SJSA1 (cell line): ENCODE measurements at regions not wholly inside any gene's neighbourhood (a gene's known extent, or its start where the extent isn't known, plus 50 kb on each side); places are given as distances from the start of the nearest gene placed in this dataset.
"Not testable (repeated sequence)": the region's sequence is repeated elsewhere in the genome, so short reads cannot be mapped to it uniquely, and the experiment has no call there.

Experiments used
- DNase-seq, 2 experiments: peaks; one replicate each; pipeline ENCODE4 v3.0.0-alpha.2; 2015 to 2020; ENCODE audit warnings: low spot score in 2 of 2, low read depth in 1 of 2
- H3K27ac ChIP-seq: fragments of 250-450 bp; sonication (Bioruptor Pico); 2 replicates; pipeline ENCODE4 v1.5.1; 2020; ENCODE audit warnings: mild to moderate bottlenecking, moderate library complexity
- H3K27me3 ChIP-seq: fragments of 250-450 bp; sonication (Bioruptor Pico); replicated peaks from 2 replicates; pipeline ENCODE4 v1.5.1; 2020; ENCODE audit warnings: mild to moderate bottlenecking, moderate library complexity
- H3K36me3 ChIP-seq: fragments of 250-450 bp; sonication (Bioruptor Pico); 2 replicates; pipeline ENCODE4 v1.5.1; 2020; ENCODE audit warnings: mild to moderate bottlenecking
- H3K4me1 ChIP-seq: fragments of 250-450 bp; sonication (Bioruptor Pico); replicated peaks from 2 replicates; pipeline ENCODE4 v1.6.1; 2021; ENCODE audit warnings: mild to moderate bottlenecking
- H3K4me3 ChIP-seq: fragments of 250-450 bp; sonication (Bioruptor Pico); 2 replicates; pipeline ENCODE4 v1.5.1; 2020; ENCODE audit warnings: mild to moderate bottlenecking
- H3K9me3 ChIP-seq: fragments of 250-450 bp; sonication (Bioruptor Pico); replicated peaks from 2 replicates; pipeline ENCODE4 v1.5.1; 2020; ENCODE audit warnings: mild to moderate bottlenecking

DNA sequence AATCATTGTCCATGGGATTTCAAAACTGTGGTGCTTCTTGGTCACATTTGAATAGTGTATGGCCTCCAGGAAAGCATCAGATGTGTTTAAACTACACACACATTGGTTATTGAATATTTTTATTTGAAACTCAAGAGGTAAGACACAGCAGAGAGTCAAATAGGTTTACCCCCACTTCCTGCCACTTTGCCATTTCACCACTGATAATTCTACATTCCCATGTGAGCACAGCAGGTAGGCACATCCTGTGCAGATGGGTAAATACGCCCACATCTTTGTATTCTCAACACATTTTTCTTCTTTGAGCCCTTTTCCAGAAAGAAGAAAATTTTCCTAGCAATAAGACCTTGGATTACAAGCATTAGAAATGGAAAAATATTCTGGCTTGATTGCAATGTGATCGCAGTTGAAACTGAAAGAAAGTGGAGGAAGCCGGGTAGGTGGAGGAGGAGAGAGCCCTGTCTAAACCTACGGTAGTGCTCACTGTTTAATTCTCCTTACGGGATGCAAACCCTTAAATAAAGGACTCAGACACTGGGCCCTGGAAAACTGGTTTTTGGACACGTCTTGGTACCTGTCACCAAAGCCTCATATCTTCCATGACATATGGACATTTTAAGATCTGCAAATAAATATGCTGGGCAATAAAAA, 167.7 kb downstream of the COG6 start:
- no peak overlapping the region for H3K27ac ChIP-seq
- H3K4me1 ChIP-seq = no peaks in the 10 kb centered on the region
- no peak overlapping the region for H3K4me3 ChIP-seq
- no peaks in the 10 kb centered on the region for H3K27me3 ChIP-seq
- no peaks in the 10 kb centered on the region for H3K36me3 ChIP-seq
- no peak for DNase-seq
- no peaks in the 10 kb centered on the region for H3K9me3 ChIP-seq

DNA sequence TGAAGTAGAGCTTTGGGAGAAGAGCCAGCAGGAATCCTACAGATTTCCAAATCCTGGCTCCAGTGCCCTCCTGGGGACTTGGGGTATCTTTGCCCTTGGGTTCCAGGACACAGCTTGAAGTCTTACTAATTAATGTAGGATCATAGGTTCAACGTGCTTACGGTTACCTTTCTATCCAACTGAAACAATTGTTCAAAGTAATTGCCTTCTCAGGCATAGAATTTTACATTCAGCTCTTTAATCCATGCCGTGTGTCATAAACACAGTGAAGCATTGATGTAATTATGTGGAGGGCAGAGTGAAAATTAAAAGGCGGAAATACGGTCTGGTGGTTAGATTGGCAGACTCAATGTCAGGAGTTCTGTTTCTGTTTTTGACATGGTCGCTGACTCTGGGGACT, 170.4 kb downstream of the COG6 start:
- no peaks in the 10 kb centered on the region for H3K9me3 ChIP-seq
- no peak for DNase-seq
- no peaks in the 10 kb centered on the region for H3K27me3 ChIP-seq
- H3K27ac ChIP-seq = no peak overlapping the region
- H3K4me1 ChIP-seq = no peaks in the 10 kb centered on the region
- H3K36me3 ChIP-seq = no peaks in the 10 kb centered on the region
- no peak overlapping the region for H3K4me3 ChIP-seq

DNA sequence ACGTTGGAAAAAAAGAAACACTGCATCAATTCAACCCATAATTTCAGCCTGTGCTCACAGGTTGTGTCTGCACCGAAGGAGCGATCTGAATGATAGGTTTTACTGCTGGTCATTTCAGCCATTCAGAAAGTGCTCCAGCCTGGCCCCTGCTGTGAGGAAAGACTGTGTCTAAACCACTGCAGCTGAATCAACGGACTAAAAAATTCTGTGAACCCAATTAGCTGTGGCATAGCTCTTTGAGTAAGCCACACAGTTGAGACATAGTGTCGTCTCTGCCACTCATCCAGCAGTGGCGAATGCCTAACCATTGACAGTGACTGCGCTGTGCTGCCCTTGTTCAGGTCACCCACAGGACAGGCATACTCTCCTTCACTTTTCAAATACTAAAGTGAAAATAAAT, 179.8 kb downstream of the COG6 start:
- Histone ChIP-seq H3K36me3 (no peaks in the 10 kb centered on the region), H3K4me1 (no peaks in the 10 kb centered on the region), H3K9me3 (no peaks in the 10 kb centered on the region), H3K27ac (no peak overlapping the region), H3K4me3 (no peak overlapping the region), H3K27me3 (no peaks in the 10 kb centered on the region)
- no peak for DNase-seq

DNA sequence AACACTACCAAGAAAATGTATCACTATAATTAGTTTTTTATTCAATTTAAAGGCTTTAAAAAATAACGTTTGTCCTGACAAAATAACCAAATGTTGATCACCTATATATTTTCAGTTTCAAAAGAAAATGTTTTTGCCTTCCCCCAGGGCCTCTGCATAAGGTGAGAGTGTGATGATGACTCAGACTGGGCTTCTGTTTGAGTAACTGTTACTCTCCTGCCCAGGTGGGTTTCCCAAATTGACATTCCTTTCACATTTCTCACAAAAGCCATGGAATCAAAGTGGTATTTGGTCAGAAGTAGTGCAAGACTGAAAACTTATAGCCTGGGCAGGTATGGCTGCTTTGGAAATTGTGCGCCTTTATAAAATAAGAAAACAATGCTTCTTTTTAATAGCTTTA, 180.6 kb downstream of the COG6 start:
- Histone ChIP-seq H3K27ac (no peak overlapping the region), H3K27me3 (no peaks in the 10 kb centered on the region), H3K4me3 (no peak overlapping the region), H3K9me3 (no peaks in the 10 kb centered on the region), H3K4me1 (no peaks in the 10 kb centered on the region), H3K36me3 (no peaks in the 10 kb centered on the region)
- no peak for DNase-seq

DNA sequence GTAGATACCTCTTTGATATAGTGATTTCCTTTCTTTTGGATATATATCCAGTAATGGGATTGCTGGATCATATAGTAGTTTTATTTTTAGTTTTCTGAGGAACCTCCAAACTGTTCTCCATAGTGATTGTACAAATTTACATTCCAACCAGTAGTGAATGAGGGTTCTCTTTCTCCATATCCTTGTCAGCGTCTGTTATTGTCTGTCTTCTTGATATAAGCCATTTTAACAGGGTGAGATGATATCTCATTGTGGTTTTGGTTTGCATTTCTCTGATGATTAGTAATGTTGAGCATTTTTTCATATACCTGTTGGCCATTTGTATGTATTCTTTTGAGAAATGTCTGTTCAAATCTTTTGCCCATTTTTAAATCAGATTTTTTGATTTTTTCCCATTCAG, 182.4 kb downstream of the COG6 start:
- not testable (repeated sequence) for H3K4me1 ChIP-seq, H3K36me3 ChIP-seq, DNase-seq, H3K9me3 ChIP-seq, H3K27me3 ChIP-seq, H3K27ac ChIP-seq, H3K4me3 ChIP-seq

DNA sequence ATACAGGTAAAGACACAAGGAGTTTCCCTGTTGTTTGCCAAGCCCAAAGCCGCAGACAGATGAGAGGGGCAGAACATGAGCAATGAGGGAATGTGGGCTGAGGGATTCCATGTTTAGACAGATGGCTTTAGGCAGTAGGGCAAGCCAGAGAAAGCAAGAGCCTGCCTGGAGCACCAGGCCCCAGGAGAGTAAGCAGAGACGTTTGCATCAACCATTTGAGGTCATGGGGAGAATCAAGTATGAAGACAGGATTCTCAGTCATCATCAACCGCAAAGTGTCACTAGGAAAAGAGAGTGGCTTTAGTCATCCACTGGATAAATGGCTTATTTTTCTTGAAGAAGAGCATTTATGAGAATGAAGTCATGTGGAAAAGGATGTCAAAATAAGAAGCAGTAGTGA, 184.7 kb downstream of the COG6 start:
- no peak overlapping the region for H3K4me3 ChIP-seq
- no peaks in the 10 kb centered on the region for H3K36me3 ChIP-seq
- no peak for DNase-seq
- no peaks in the 10 kb centered on the region for H3K27me3 ChIP-seq
- no peaks in the 10 kb centered on the region for H3K9me3 ChIP-seq
- no peak overlapping the region for H3K27ac ChIP-seq
- no peaks in the 10 kb centered on the region for H3K4me1 ChIP-seq

DNA sequence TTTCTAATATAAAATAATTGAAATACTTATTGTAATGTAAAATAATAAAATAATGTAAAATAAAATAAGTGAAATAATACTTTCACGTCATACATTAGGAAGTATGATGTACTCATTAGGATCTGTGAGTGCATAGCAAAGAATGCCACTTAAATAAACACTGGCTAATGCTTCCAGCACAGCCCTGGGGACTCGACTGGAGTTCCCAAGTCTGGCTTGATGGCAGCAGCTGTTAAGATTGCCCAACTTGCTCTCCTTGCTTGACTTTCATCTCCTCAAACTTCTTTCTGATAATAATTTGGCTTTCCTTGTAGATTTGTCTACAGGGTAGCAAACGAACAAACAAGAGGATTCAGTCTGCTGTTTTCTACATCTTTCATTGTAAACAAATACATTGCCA, 191.9 kb downstream of the COG6 start:
- Histone ChIP-seq H3K4me1 (no peaks in the 10 kb centered on the region), H3K9me3 (no peaks in the 10 kb centered on the region), H3K36me3 (no peaks in the 10 kb centered on the region), H3K27ac (no peak overlapping the region), H3K27me3 (no peaks in the 10 kb centered on the region), H3K4me3 (no peak overlapping the region)
- DNase-seq = no peak

DNA sequence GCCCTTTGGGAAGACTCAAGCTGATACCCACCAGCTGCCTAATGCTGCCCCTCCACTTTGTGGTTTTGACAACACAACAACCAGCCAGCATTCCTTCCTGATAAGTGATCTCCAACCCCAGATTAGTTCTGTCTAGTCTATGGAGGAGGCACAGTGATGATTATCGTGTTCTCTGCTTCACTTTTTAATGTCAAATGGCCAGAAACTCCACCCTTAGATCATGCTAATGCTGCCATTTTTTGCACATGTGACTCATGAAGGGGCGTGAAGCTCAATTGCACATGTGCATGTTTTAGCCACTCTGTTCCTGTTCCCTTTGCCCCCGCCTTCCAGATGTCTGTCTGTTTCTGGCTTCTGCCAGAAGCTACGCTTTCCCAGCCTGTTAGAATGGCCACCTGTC, 199.8 kb downstream of the COG6 start:
- Histone ChIP-seq H3K27me3 (no peaks in the 10 kb centered on the region), H3K27ac (no peak overlapping the region), H3K4me3 (no peak overlapping the region), H3K9me3 (no peaks in the 10 kb centered on the region), H3K36me3 (no peaks in the 10 kb centered on the region), H3K4me1 (no peaks in the 10 kb centered on the region)
- no peak for DNase-seq

DNA sequence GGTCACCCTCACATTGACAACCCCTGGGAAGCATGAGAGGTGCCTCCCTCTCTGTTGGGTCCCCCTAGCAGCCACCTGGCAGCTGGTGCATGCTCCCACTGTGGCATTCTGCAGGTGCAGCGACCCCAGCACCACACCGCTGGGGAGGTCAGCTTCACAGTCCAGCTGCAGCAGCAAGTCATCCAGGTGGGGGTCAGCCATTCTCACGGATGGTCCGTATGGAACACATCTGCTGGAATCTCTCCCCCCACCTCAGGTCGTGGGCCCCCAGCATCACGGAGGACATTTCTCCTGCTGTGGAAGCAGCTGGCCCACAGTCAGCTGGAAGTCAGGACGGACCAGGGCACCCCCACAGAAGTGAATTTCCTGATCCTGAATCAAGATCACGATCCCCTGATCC, 201.3 kb downstream of the COG6 start:
- Histone ChIP-seq H3K4me3 (no peak overlapping the region), H3K9me3 (no peaks in the 10 kb centered on the region), H3K27me3 (no peaks in the 10 kb centered on the region), H3K4me1 (no peaks in the 10 kb centered on the region), H3K27ac (no peak overlapping the region), H3K36me3 (no peaks in the 10 kb centered on the region)
- DNase-seq = no peak

DNA sequence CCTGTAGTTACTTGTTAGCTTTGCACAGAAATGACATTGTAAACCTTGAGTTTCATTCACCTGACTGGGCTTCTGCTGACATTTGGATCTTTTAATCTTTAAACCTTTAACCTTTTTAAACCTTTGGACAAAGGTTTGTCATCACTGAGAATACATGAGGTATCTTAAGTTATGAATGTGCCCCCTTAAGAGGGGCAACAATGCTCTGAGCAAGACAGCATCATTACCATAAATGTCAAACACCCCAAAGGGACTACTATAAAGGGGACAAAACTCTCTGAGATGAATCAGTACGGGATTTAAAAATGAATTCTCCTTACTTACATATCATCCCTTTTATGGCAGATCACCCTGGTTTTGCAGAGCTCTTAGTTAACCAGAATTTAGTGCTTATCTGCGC, 203.3 kb downstream of the COG6 start:
- Histone ChIP-seq H3K36me3 (no peaks in the 10 kb centered on the region), H3K4me3 (no peak overlapping the region), H3K4me1 (no peaks in the 10 kb centered on the region), H3K27me3 (no peaks in the 10 kb centered on the region), H3K9me3 (no peaks in the 10 kb centered on the region), H3K27ac (no peak overlapping the region)
- DNase-seq = no peak

DNA sequence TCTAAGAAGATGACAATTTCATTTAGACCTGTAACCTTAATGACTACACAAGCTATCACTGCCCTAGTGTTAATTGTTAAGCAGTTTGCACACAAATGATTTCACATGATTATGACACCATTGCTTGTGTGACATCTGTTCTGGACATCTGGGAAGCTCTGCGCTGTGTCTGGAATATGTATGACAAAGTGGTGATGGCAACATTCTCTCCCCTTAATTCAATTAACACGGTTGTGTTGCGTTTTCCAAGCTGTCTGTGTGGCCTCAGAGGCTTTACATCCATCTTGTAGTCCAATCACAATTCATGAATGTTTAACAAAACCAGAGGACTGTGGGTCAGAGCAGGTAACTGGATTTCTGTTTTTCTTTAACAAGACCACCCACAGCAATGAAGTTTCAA, 204.4 kb downstream of the COG6 start:
- no peaks in the 10 kb centered on the region for H3K36me3 ChIP-seq
- no peaks in the 10 kb centered on the region for H3K4me1 ChIP-seq
- no peak overlapping the region for H3K4me3 ChIP-seq
- H3K9me3 ChIP-seq = no peaks in the 10 kb centered on the region
- DNase-seq = no peak
- no peaks in the 10 kb centered on the region for H3K27me3 ChIP-seq
- no peak overlapping the region for H3K27ac ChIP-seq

DNA sequence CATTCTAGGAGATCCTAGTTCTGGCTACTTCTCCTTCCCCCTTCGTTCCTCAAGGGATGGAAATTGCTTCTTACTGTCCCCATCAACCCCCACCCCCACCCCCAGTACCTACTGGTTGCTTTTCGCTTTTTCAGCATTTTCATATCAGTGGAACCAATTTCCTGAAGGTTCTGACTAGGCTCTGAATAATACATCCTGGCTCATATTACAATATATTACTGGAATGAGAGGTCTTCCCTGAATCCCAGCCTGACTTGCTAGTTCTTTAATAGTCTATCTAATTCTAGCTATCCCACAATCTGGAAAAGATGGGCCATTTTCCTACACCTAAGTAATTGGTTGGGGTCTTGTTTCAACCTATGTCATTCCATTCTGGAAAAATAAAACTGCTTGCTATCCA, 207.4 kb downstream of the COG6 start:
- Histone ChIP-seq H3K4me1 (no peaks in the 10 kb centered on the region), H3K27me3 (no peaks in the 10 kb centered on the region), H3K9me3 (no peaks in the 10 kb centered on the region), H3K36me3 (no peaks in the 10 kb centered on the region), H3K27ac (no peak overlapping the region), H3K4me3 (no peak overlapping the region)
- DNase-seq = no peak

DNA sequence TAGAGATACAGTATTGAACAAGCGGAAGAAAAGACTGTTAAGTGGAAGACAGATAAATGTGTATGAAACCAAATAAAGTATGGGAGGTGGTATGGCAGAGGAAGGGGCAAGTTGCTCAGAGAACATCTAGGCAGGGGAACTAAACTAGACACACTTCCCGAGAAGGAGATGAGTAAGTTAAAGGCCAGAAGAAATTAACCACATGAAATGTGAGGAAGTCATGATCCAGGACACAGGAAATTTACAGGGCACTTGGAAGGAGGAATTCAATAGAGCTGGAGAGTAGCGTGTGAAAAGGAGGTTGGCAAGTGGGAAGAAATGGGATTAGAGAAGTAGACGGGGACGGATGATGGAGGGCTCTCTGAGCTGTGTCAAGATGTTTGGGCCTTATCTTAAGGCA, 208.8 kb downstream of the COG6 start:
- no peak for DNase-seq
- H3K27me3 ChIP-seq = no peaks in the 10 kb centered on the region
- H3K27ac ChIP-seq = no peak overlapping the region

DNA sequence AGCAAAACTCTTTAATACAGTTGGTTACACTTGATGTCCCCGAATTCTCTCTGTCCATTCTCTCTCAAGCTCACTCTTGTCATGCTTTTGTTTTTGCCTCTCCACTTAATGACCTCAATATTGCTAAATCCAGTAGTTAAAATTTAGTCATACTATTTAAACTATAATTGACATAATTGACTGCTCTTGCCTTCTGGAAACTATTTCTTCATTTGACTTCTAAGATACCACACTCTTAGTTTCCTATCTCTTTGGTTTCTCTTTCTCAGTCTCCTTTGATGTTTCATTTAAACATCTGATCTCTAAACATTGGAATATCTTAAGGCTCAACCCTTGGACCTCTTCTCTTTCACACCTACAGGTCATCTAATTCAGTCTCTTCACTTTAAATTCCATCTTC, 211.3 kb downstream of the COG6 start:
- DNase-seq = no peak
- H3K4me1 ChIP-seq = no peaks in the 10 kb centered on the region
- no peaks in the 10 kb centered on the region for H3K9me3 ChIP-seq
- no peaks in the 10 kb centered on the region for H3K36me3 ChIP-seq
- H3K27me3 ChIP-seq = no peaks in the 10 kb centered on the region
- H3K27ac ChIP-seq = no peak overlapping the region
- H3K4me3 ChIP-seq = no peak overlapping the region

More for the DNA sequence above, 208.8 kb downstream of the COG6 start:
- Histone ChIP-seq H3K4me1 (no peaks in the 10 kb centered on the region), H3K4me3 (no peak overlapping the region), H3K9me3 (no peaks in the 10 kb centered on the region), H3K36me3 (no peaks in the 10 kb centered on the region)

DNA sequence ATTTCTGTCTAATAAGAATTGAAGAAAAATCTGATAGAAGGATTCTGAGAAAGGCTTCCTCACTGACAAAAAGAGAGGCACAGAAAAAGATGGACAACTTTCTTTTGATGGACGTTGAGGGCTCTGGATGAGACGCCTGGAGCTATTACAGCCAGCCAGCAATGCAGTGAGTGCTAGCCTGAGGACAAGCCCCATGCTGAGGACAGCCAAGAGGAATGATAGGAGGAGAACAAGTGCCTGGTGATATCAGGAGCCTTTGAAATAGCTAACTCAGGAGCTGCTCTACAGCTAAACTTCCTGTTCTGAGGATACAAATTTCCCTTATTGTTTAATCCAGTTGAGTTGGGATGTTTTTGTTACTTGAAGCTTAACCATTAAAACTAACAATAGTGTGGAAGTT, 212.3 kb downstream of the COG6 start:
- Histone ChIP-seq H3K27me3 (no peaks in the 10 kb centered on the region), H3K9me3 (no peaks in the 10 kb centered on the region), H3K36me3 (no peaks in the 10 kb centered on the region), H3K4me3 (no peak overlapping the region), H3K27ac (no peak overlapping the region), H3K4me1 (no peaks in the 10 kb centered on the region)
- DNase-seq = no peak
